IMR-90 (cell line): ENCODE measurements at regions not wholly inside any gene's neighbourhood (a gene's known extent, or its start where the extent isn't known, plus 50 kb on each side); places are given as distances from the start of the nearest gene placed in this dataset.
A peak's percentile ranks its signal among the peaks of the same experiment; 100 is the strongest.
"Not testable (repeated sequence)": the region's sequence is repeated elsewhere in the genome, so short reads cannot be mapped to it uniquely, and the experiment has no call there.

Experiments used
- ATAC-seq: fragments of 200-7000 bp; cut with Tn5 transposase; 2 replicates; pipeline ENCODE4 v1.9.1; 2020; ENCODE audit warnings: low read depth, mild to moderate bottlenecking, moderate library complexity
- BruUV-seq: library from RNA; stranded (reverse); fragments of 400-500 nt; replicated peaks from 2 replicates; lab custom pipeline; 2021; lab: Mats Ljungman, UMichigan
- CTCF ChIA-PET: fragments of 300-600 bp; formaldehyde crosslinking; extraction: SDS; loops from one replicate; lab custom pipeline; 2021; ENCODE audit warnings: antibody characterized with exemption; lab: Yijun Ruan, JAX
- POLR2A ChIA-PET: fragments of 300-600 bp; sonication (Branson Sonifier 250); formaldehyde crosslinking; loops from one replicate; lab custom pipeline; 2022; ENCODE audit warnings: antibody characterized with exemption; ENCODE audit not compliant: unreplicated experiment; lab: Charles Lee
- DNase-seq: peaks from one replicate; pipeline ENCODE4 v3.0.0; 2013
- H2AFZ ChIP-seq: replicated peaks from 2 replicates; pipeline ENCODE3; 2013; ENCODE audit warnings: low read length, mild to moderate bottlenecking; ENCODE audit not compliant: poor library complexity
- H2AK5ac ChIP-seq: 2 replicates; pipeline ENCODE4 v1.6.1; 2013; ENCODE audit warnings: low read depth, low read length, inconsistent platforms
- H2AK9ac ChIP-seq: replicated peaks from 2 replicates; pipeline ENCODE3; 2013; ENCODE audit warnings: mild to moderate bottlenecking, low read depth, low read length, moderate library complexity; ENCODE audit not compliant: poor library complexity
- H2BK120ac ChIP-seq: 2 replicates; pipeline ENCODE4 v1.6.1; 2013; ENCODE audit warnings: low read depth, low read length, inconsistent platforms
- H2BK15ac ChIP-seq: 3 replicates; pipeline ENCODE4 v1.6.1; 2013; ENCODE audit warnings: low read depth, low read length, inconsistent platforms
- H2BK20ac ChIP-seq: 2 replicates; pipeline ENCODE4 v1.6.1; 2013; ENCODE audit warnings: low read depth, mild to moderate bottlenecking, inconsistent platforms, low read length, moderate library complexity
- H2BK5ac ChIP-seq: 2 replicates; pipeline ENCODE4 v1.6.1; 2013; ENCODE audit warnings: mild to moderate bottlenecking, low read depth, low read length, inconsistent platforms; ENCODE audit not compliant: poor library complexity, severe bottlenecking
- H3K14ac ChIP-seq: replicated peaks from 2 replicates; pipeline ENCODE4 v1.6.1; 2013; ENCODE audit warnings: low read depth, low read length, inconsistent platforms
- H3K18ac ChIP-seq: 2 replicates; pipeline ENCODE4 v1.6.1; 2013; ENCODE audit warnings: low read depth, low read length, control low read depth
- H3K23ac ChIP-seq: 2 replicates; pipeline ENCODE4 v1.6.1; 2013; ENCODE audit warnings: low read depth, low read length, inconsistent platforms
- H3K27ac ChIP-seq: 2 replicates; pipeline ENCODE4 v1.5.1; 2013; ENCODE audit warnings: mild to moderate bottlenecking, control low read depth, low read length; ENCODE audit not compliant: insufficient read depth
- H3K27me3 ChIP-seq: 2 replicates; pipeline ENCODE4 v1.6.1; 2013; ENCODE audit warnings: low read length; ENCODE audit not compliant: control insufficient read depth, insufficient read depth
- H3K36me3 ChIP-seq: 2 replicates; pipeline ENCODE4 v1.6.1; 2013; ENCODE audit warnings: low read length, mixed read lengths; ENCODE audit not compliant: control insufficient read depth, insufficient read depth
- H3K4ac ChIP-seq: 2 replicates; pipeline ENCODE4 v1.6.1; 2013; ENCODE audit warnings: low read depth, low read length, inconsistent platforms
- H3K4me1 ChIP-seq: 2 replicates; pipeline ENCODE4 v1.6.1; 2013; ENCODE audit warnings: low read length, mixed read lengths; ENCODE audit not compliant: control insufficient read depth, insufficient read depth
- H3K4me2 ChIP-seq: 2 replicates; pipeline ENCODE4 v1.6.1; 2013; ENCODE audit warnings: low read depth, mild to moderate bottlenecking, control low read depth, low read length, moderate library complexity
- H3K4me3 ChIP-seq: 2 replicates; pipeline ENCODE4 v1.5.1; 2013; ENCODE audit warnings: low read depth, mild to moderate bottlenecking, control low read depth, low read length, moderate library complexity; ENCODE audit not compliant: insufficient read depth
- H3K56ac ChIP-seq: 2 replicates; pipeline ENCODE4 v1.6.1; 2013; ENCODE audit warnings: low read length, inconsistent platforms; ENCODE audit not compliant: insufficient read depth; ENCODE audit errors: extremely low read depth
- H3K79me1 ChIP-seq, 2 experiments: 2 replicates each; pipeline ENCODE4 v1.6.1; 2013; ENCODE audit warnings: low read length in 2 of 2, inconsistent platforms in 1 of 2, low read depth in 1 of 2
- H3K9ac ChIP-seq: 2 replicates; pipeline ENCODE4 v1.6.1; 2013; ENCODE audit warnings: low read depth, low read length, control low read depth
- H3K9me1 ChIP-seq: 2 replicates; pipeline ENCODE4 v1.6.1; 2013; ENCODE audit warnings: low read length, inconsistent platforms; ENCODE audit not compliant: insufficient read depth
- H3K9me3 ChIP-seq: 2 replicates; pipeline ENCODE4 v1.6.1; 2013; ENCODE audit warnings: low read length; ENCODE audit not compliant: control insufficient read depth, insufficient read depth
- H4K20me1 ChIP-seq: 2 replicates; pipeline ENCODE4 v1.6.1; 2013; ENCODE audit warnings: low read length, inconsistent platforms; ENCODE audit not compliant: insufficient read depth
- H4K5ac ChIP-seq: 2 replicates; pipeline ENCODE4 v1.6.1; 2013; ENCODE audit warnings: mild to moderate bottlenecking, low read depth, low read length, control low read depth
- H4K8ac ChIP-seq, 2 experiments: 2 replicates each; pipeline ENCODE4 v1.6.1; 2013; ENCODE audit warnings: low read depth in 2 of 2, low read length in 2 of 2, control low read depth in 1 of 2, inconsistent platforms in 1 of 2
- H4K91ac ChIP-seq: 2 replicates; pipeline ENCODE4 v1.6.1; 2013; ENCODE audit warnings: low read depth, low read length, inconsistent platforms; ENCODE audit not compliant: insufficient read depth
- WGBS, 2 experiments: methylation state at CpG; one replicate each; pipeline versions ENCODE4 v1.1.5 to v1.1.7; 2013; ENCODE audit warnings: missing lambda C conversion rate in 2 of 2; ENCODE audit not compliant: insufficient read length in 1 of 2; ENCODE audit errors: extremely low coverage in 2 of 2; 5-methylcytosine and 5-hydroxymethylcytosine counted together
- dilution Hi-C: fragments of 300-500 bp; cut with HindIII; formaldehyde crosslinking; loops from one replicate; pipeline ENCODE4 v1.14.3; 2018; ENCODE audit warnings: low sequenced_read_pairs; ENCODE audit not compliant: unreplicated experiment
- in situ Hi-C: fragments of 300-500 bp; cut with MboI; formaldehyde crosslinking; loops from 3 replicates; pipeline ENCODE4 v1.14.3; 2019; ENCODE audit warnings: low sequenced_read_pairs, inconsistent platforms, mixed read lengths
- intact Hi-C: fragments of 100-400 bp; cut with micrococcal nuclease; formaldehyde crosslinking; loops from 2 replicates; pipeline ENCODE4 v1.10.0; 2022

- CTCF ChIA-PET, H3K4me1 ChIP-seq, DNase-seq, H3K9me3 ChIP-seq, POLR2A ChIA-PET, dilution Hi-C loops, intact Hi-C loops, H3K36me3 ChIP-seq, H3K27me3 ChIP-seq, H3K9me1 ChIP-seq, H3K9ac ChIP-seq, H4K20me1 ChIP-seq, H3K4me3 ChIP-seq, BruUV-seq, in situ Hi-C loops, H3K4me2 ChIP-seq, H3K79me1 ChIP-seq, ATAC-seq: not testable (repeated sequence)
- Histone ChIP-seq H3K14ac (peak overlapping the region; percentile 91), H2BK20ac (peak overlapping the region; percentile 81), H3K23ac (peak overlapping the region; percentile 31; the same call in 1 of the 2 replicates), H3K27ac (peak overlapping the region; percentile 2; the same call in 1 of the 2 replicates), H3K56ac (peak overlapping the region; percentile 41; the same call in 1 of the 2 replicates), H4K91ac (peak overlapping the region; percentile 90), H2BK15ac (peak overlapping the region; percentile 98; the same call in 1 of the 3 replicates), H3K4ac (peak overlapping the region; percentile 92), H3K18ac (peak overlapping the region; percentile 79), H4K5ac (peak overlapping the region; percentile 20), H2AFZ (peak overlapping the region; percentile 86), H2AK5ac (peak overlapping the region; percentile 86), H2BK5ac (peak overlapping the region; percentile 22), H2AK9ac (peak overlapping the region; percentile 50), H2BK120ac (peak overlapping the region; percentile 95), H4K8ac (peak overlapping the region; percentile 87 to 94)
- WGBS, 2 experiments, result 82% methylated on average over 14 of the region's 27 CpGs; no CpG with 5 or more reads in 1 of the 2 experiments
Measured at GRCh38 chr16:88150456-88151128, 199.4 kb downstream of the BANP start.
